Fibroblast of lung (primary cell): ENCODE measurements at regions not wholly inside any gene's neighbourhood (a gene's known extent, or its start where the extent isn't known, plus 50 kb on each side); places are given as distances from the start of the nearest gene placed in this dataset.

ENCODE experiments used
- CTCF ChIP-seq, 2 donors: IDR thresholded peaks in 1 of 2; conservative IDR thresholded peaks in 1 of 2; 1 replicate in 1 of 2; 2 replicates in 1 of 2; pipeline ENCODE4 v1.5.1; 2011 to 2012; ENCODE audit warnings: low read length in 2 of 2, control low read depth in 1 of 2, inconsistent platforms in 1 of 2, low read depth in 1 of 2, mild to moderate bottlenecking in 1 of 2
- EZH2 ChIP-seq: IDR thresholded peaks from 2 replicates; pipeline ENCODE4 v1.5.1; 2012; ENCODE audit warnings: low read length, control low read depth, mild to moderate bottlenecking; ENCODE audit errors: missing control alignments

DNA sequence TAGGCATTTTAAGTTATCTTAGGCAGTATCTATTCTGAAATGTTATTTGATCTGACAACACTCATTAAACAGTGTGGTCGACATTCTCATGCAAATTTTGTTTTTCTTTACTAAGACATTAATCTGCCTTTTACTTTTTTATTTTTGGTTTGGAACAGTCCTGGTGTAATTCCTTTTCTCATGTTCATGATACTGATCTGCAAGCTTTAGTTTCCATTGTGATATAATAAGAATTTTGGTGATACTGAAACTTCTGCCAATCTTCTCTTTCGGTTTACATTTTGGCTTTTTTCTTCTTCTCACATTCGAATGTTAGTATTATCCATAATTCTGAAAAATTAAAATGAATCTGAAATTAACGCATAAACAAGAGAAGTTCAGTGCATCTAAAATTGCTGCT lies 281.9 kb upstream of the MTPN start:
- no peak for TF ChIP-seq CTCF (conservative IDR thresholded peaks at IDR 0.05 in 1 of 2, IDR thresholded peaks at IDR 0.05 in 1 of 2; ENCODE audit: low read depth in 1 of 2, low read length in 2 of 2)
- no peak for TF ChIP-seq EZH2
